ENCODE measurements at regions not wholly inside any gene's neighbourhood (a gene's known extent, or its start where the extent isn't known, plus 50 kb on each side); places are given as distances from the start of the nearest gene placed in this dataset.
A peak's percentile ranks its signal among the peaks of the same experiment; 100 is the strongest.

- no peak for DNase-seq (ENCODE audit: low read depth, low spot score)
Measured at GRCh38 chr4:95987851-95988250, 148.0 kb downstream of the PDHA2 start.

- no peak for DNase-seq (ENCODE audit: low read depth, low spot score)
Measured at GRCh38 chr4:95998311-95998710, 158.4 kb downstream of the PDHA2 start.

DNA sequence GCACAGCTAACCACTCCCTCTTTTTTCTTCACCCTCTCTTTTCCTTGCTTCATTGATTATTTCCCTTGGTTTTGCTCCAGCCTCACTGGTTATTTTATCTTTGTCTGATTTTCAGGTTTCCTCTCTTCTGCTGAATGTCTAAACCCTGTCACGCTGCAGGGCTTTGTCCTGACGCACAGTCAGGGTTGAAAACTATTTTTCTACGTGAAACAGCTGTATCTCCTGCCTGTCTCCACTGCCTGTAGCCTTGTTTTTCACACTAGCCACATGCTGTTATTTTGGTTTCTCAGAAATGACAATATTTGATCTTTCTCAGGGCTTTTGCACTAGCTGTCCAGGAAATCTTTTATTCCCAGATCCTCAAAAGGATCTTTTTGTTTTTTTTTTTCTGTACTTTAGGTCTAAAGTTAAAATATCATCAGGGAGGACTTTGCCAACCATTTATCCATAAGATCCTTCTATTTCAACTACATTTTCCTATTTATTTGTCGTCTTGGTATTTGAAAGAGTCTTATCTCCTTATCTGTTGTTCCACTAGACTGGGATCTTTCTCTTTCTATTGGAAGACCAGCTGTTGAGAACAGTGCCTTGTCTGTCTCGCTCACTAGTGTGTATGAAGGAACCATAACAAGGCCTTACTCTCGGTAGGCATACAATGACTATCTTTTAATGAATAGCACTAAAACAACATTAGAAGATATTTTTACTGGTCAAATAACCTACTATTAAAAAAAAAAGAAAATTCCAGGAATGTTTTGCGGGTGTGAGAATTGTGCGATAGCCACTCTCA, 164.3 kb downstream of the PDHA2 start:
- no peak for DNase-seq (ENCODE audit: low read depth, low spot score)

DNA sequence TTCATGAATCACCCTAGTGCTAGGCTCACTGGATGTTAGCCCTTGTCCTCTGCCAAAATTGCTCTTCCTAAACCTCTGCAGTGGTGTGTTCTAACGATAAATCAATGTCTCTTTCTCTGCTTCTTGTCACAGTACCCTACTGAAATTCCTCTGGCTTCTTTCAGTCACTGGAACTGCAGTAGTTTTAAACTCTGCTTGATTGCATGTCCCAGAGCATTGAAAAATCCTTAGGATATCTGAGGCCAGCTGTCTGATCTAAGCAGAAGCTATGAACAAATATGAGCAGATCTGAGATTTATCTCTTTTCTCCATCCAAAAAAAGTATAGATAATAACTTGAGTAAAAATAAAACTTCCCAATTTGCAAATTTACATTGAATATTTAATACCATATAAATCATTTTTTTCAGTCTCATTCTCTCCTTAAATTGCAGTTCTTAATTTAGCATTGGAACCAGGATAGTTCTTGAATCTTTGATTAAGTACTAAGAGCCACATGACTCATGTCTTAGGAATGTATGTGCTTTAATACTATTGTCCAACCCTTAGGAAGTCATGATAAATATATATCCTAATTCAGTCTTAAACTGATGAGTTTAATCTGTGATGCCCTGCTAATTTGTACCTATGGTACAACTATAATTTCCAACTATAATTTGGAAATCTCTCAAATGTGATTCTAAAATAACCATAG, 169.7 kb downstream of the PDHA2 start:
- peak; percentile 63 for DNase-seq (ENCODE audit: low read depth, low spot score)

DNA sequence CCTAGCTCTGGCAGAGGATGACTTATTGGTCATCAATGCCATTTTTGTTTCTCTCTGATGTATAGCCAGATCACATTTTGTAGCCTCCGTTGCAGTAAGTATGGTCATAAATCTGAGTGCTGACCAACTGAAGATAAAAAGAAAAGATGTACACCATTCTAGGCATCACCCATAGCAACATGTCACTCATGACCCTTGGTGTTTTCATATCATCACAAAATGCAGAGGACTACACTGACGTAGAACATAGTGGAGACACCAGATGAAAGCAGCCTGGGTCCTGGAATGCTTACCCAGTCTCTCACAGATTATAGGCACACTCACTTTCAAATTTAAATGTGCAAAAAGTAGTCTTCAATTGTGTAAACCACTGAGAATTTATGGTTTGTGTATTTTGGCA, 172.8 kb downstream of the PDHA2 start:
- DNase-seq (ENCODE audit: low read depth, low spot score), result no peak

DNA sequence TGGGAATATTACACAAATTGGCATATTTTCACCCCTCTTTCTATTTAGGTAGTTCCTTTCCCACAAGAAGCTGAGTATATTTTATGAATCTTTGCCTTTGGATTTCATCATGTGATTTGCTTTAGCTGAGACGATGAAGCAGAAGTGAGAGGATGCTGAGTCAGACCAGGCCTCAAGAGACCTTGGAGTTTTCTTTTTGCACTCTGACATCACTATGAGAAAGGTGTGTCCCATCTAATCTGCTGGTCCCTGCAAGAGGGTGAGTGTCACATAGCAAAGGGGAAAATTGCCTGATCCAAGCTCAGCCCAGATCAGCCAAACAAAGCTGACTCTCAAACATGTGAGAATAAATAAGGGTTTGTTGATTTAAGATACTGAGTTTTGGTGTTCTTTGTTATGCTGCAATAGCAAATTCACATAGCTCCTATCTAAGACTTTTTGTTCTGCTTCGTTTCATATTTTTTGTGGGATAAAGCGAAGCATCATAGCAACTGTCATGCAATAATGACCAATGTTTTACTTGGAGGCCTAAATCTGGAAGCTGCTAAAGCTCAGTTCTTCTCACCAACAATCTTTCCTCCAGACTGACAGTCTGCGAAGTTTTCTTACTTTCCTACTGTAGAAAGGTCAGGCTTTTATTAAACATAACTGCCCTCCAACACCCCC, 176.9 kb downstream of the PDHA2 start:
- DNase-seq (ENCODE audit: low read depth, low spot score), result peak; percentile 28

GRCh38 chr4:96025011-96025410, 185.1 kb downstream of the PDHA2 start:
- DNase-seq (ENCODE audit: low read depth, low spot score), result no peak

- no peak for DNase-seq (ENCODE audit: low read depth, low spot score)
Measured at GRCh38 chr4:96035727-96036126, 195.8 kb downstream of the PDHA2 start.

DNA sequence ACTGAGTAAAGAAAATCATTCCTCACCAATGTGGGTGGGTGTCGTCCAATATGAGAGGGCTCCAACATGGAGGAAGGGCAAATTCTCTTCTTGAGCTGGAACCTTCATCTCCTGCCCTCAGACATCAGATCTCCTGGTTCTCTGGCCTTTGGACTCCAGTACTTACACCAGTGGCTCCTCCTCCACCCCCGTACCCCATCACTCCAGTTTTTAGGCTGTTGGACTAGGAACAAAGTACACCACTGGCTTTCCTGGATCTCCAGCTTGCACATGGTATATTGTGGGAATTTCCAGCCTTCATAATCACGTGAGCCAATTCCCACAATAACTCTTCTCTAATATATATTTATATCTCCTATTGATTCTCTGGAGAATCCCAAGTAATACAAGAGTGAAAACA, 196.9 kb downstream of the PDHA2 start:
- no peak for DNase-seq (ENCODE audit: low read depth, low spot score)

- no peak for DNase-seq (ENCODE audit: low read depth, low spot score)
Measured at GRCh38 chr4:96037705-96038104, 197.8 kb downstream of the PDHA2 start.

- no peak for DNase-seq (ENCODE audit: low read depth, low spot score)
Measured at GRCh38 chr4:96039217-96039616, 199.3 kb downstream of the PDHA2 start.

GRCh38 chr4:96039803-96040436, 200.0 kb downstream of the PDHA2 start:
- DNase-seq (ENCODE audit: low read depth, low spot score), result no peak

- DNase-seq (ENCODE audit: low read depth, low spot score), result no peak
Measured at GRCh38 chr4:96044971-96045370, 205.1 kb downstream of the PDHA2 start.

DNA sequence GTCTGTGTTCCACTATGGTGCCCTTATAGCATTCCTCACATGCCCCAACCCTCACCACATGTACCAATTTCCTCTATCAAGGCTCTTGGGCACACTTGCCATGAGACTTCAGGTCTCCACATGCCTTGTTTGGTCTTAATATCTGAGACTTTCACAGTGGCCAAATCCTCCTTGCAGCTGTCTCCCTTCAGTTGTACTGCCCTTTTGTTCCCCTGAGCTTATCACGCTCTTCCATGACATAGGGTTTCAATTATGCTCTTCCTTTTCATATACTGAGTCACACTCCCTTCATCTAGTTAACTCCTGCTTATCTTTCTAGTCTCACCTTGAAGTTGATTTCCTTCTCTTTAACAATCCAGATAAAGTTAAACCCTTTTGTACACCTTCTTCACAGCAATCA, 212.9 kb downstream of the PDHA2 start:
- DNase-seq (ENCODE audit: low read depth, low spot score), result no peak

DNA sequence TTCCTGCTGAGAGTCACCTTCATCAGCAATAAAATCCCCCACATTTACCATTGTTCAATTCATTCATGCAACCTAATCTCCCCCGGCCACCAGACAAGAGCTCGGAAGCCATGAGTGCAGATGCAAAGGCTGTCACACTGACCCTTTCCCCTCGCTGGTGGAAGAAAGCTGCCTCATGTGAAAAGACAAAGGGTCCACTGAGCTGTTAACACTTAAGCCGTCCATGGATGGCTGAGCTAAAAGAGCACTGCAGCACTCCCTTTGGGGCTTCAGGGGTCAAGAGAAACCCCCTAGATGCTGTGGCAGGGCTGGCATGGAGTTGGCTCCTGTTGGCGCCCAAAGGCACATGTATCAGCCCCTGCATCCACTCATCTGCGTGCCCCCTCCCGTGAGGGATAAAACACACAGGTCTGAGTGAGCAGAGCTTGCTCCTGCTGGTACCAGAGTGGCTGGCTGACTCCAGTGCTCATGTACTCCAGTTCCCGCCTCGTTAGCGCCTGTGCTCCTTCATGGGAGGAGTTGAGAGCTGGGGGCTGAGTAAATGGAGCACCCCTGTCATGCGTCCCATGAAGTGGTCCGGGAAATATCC, 216.5 kb downstream of the PDHA2 start:
- DNase-seq (ENCODE audit: low read depth, low spot score), result no peak

GRCh38 chr4:96063639-96064038, 223.7 kb downstream of the PDHA2 start:
- peak; percentile 21 for DNase-seq (ENCODE audit: low read depth, low spot score)

DNA sequence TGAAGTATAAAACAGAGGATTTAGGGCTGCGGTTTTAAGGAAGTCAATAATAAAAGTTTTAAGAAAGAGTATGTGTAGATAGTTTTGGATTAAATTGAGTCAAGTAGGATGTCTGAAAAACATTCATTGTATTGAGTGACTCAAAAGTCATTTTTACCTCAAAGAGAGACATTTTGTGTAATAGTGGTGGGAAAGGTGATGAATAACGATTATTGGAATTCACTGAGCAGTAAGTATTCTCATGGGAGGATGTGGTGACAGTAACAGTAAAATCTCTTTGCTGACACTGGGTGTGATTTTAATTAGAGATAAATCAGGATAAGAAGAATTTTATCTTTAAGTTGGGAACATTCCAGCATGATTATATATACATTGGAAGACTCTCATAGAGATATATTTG, 233.6 kb downstream of the PDHA2 start:
- DNase-seq (ENCODE audit: low read depth, low spot score), result peak; percentile 7

DNA sequence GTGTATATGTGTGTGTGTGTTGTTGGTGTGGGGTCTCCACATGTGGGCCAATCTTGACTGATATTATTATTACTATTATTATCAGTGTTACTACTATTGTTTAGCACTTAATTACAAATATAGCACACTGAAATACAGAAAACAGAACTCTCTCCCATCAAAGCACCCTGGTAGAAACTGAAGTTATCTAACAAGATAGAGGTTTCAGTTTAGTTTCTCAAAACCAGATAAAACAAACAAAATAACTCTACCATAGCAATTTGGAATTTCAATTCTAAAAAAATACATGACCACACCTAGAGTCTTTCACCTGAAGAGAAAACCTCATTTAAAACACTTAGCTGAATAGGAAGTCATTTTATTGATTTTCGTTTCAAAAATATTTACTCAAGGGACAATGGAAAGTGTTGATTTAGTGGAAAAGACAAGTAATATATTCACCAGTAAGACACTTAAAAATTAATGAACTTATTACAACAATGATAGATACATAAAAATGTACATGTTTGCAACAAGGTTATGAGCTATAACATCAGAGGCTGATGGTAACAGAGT, 252.3 kb downstream of the PDHA2 start:
- no peak for DNase-seq (ENCODE audit: low read depth, low spot score)

DNA sequence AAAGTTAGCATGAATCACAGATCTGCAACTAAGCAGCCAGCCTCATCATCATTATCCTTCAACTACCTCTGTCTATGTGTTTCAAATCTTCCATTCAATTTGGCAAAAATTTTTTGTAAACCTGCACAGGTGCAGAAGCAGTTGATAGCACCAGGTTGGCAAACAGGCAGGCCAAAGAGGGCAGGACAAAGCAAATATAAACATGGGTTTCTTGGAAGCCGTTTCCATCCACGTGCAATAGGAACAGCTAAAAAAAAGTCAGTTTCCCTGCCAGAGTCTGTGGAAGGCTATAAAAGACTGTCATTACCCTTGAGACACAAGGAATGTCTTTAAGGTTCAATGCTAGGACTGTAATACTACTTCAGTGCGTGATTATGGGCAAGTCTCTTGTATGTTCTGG, 253.2 kb downstream of the PDHA2 start:
- no peak for DNase-seq (ENCODE audit: low read depth, low spot score)

DNA sequence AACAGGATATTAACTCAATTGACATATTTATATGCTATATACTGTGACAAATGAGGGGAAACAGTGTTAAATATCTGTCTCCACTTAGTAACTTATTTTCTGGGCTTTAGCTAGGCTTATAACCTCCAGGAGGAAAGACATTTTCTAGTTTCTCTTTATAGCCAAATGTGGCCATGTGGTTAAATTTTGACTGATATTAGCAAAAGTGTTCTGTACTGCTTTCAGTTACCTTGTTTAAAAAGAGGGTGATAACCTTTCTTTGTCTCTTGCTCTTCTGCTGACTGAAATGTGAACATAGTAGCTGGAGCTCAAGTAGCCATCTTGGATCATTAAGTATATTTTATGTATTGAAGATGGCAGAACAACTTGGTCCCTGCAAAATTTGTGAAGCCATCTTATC, 253.7 kb downstream of the PDHA2 start:
- DNase-seq (ENCODE audit: low read depth, low spot score), result no peak

- no peak for DNase-seq (ENCODE audit: low read depth, low spot score)
Measured at GRCh38 chr4:96094183-96094582, 254.3 kb downstream of the PDHA2 start.

All from astrocyte of the hippocampus (primary cell).